GM23338 (cell line): ENCODE measurements at regions not wholly inside any gene's neighbourhood (a gene's known extent, or its start where the extent isn't known, plus 50 kb on each side); places are given as distances from the start of the nearest gene placed in this dataset.

Experiments used
- ATAC-seq: fragments of 200-7000 bp; cut with Tn5 transposase; 3 replicates; pipeline ENCODE4 v1.9.1; 2020
- DNase-seq: peaks from one replicate; pipeline ENCODE4 v3.0.0-alpha.2; 2015; ENCODE audit warnings: low spot score
- H2AFZ ChIP-seq: fragments of 200-600 bp; sonication (generic); 2 replicates; pipeline ENCODE4 v1.8.0; 2016; ENCODE audit warnings: antibody characterized with exemption, mild to moderate bottlenecking, moderate library complexity
- H3F3A ChIP-seq: fragments of 200-600 bp; sonication (generic); replicated peaks from 2 replicates; pipeline ENCODE4 v1.8.0; 2017; ENCODE audit warnings: antibody characterized with exemption, mixed run types, low read depth
- H3K27ac ChIP-seq: fragments of 200-600 bp; sonication (generic); 2 replicates; pipeline ENCODE4 v1.6.1; 2016; ENCODE audit warnings: low read depth
- H3K27me3 ChIP-seq: fragments of 200-600 bp; sonication (generic); 2 replicates; pipeline ENCODE4 v1.8.0; 2016; ENCODE audit warnings: mild to moderate bottlenecking, mixed run types, moderate library complexity; ENCODE audit not compliant: insufficient read depth
- H3K36me3 ChIP-seq: fragments of 200-600 bp; sonication (generic); 2 replicates; pipeline ENCODE4 v1.8.0; 2016; ENCODE audit warnings: mild to moderate bottlenecking; ENCODE audit not compliant: insufficient read depth
- H3K4me1 ChIP-seq: fragments of 200-600 bp; sonication (generic); 2 replicates; pipeline ENCODE4 v1.8.0; 2016; ENCODE audit warnings: mild to moderate bottlenecking, moderate library complexity; ENCODE audit not compliant: insufficient read depth
- H3K4me2 ChIP-seq: fragments of 200-600 bp; sonication (generic); 2 replicates; pipeline ENCODE4 v1.7.1; 2017; ENCODE audit warnings: mixed run types
- H3K4me3 ChIP-seq: fragments of 200-600 bp; sonication (generic); 2 replicates; pipeline ENCODE4 v1.6.1; 2016; ENCODE audit warnings: mixed run types
- H3K79me2 ChIP-seq: fragments of 200-600 bp; sonication (generic); replicated peaks from 2 replicates; pipeline ENCODE4 v1.8.0; 2017; ENCODE audit warnings: mild to moderate bottlenecking; ENCODE audit not compliant: insufficient read depth
- H3K9me2 ChIP-seq: fragments of 200-600 bp; sonication (generic); 2 replicates; pipeline ENCODE4 v1.8.0; 2017; ENCODE audit not compliant: insufficient read depth
- H4K20me1 ChIP-seq: fragments of 200-600 bp; sonication (generic); replicated peaks from 2 replicates; pipeline ENCODE4 v1.8.0; 2017; ENCODE audit warnings: mild to moderate bottlenecking; ENCODE audit not compliant: insufficient read depth
- H3K27ac Mint-ChIP-seq: 2 replicates; pipeline ENCODE4 v1.8.0; 2020; ENCODE audit warnings: inconsistent platforms, mild to moderate bottlenecking, moderate library complexity, mixed read lengths
- H3K27me3 Mint-ChIP-seq: 3 replicates; pipeline ENCODE4 v1.8.0; 2022; ENCODE audit warnings: low read depth, mild to moderate bottlenecking, moderate library complexity, mixed read lengths, inconsistent platforms; ENCODE audit not compliant: insufficient read depth, poor library complexity
- H3K36me3 Mint-ChIP-seq: 3 replicates; pipeline ENCODE4 v1.8.0; 2021; ENCODE audit warnings: low read depth, mild to moderate bottlenecking, inconsistent platforms, moderate library complexity, mixed read lengths
- H3K4me1 Mint-ChIP-seq: 3 replicates; pipeline ENCODE4 v1.8.0; 2020; ENCODE audit warnings: mild to moderate bottlenecking, inconsistent platforms, mixed read lengths
- H3K4me3 Mint-ChIP-seq: 3 replicates; pipeline ENCODE4 v1.8.0; 2021; ENCODE audit warnings: moderate library complexity, mild to moderate bottlenecking, inconsistent platforms, mixed read lengths
- H3K9me3 Mint-ChIP-seq: 3 replicates; pipeline ENCODE4 v1.8.0; 2020; ENCODE audit warnings: moderate library complexity, mild to moderate bottlenecking, inconsistent platforms, mixed read lengths
- CREB1 ChIP-seq: fragments of 250-450 bp; sonication (Bioruptor Pico); IDR thresholded peaks from 2 replicates; pipeline ENCODE4 v1.5.0; 2020; ENCODE audit warnings: low read depth, mild to moderate bottlenecking, moderate library complexity
- EZH2 ChIP-seq: fragments of 200-600 bp; sonication (generic); IDR thresholded peaks from one replicate; pipeline ENCODE4 v1.8.0; 2017; ENCODE audit warnings: antibody characterized with exemption, mild to moderate bottlenecking, low read depth; ENCODE audit not compliant: unreplicated experiment
- EZH2phosphoT487 ChIP-seq: fragments of 200-600 bp; sonication (generic); IDR thresholded peaks from one replicate; pipeline ENCODE4 v1.8.1; 2018; ENCODE audit warnings: antibody characterized with exemption; ENCODE audit not compliant: unreplicated experiment
- JUNB ChIP-seq: IDR thresholded peaks from one replicate; pipeline ENCODE4 v1.6.1; 2016; ENCODE audit warnings: antibody characterized with exemption; ENCODE audit not compliant: unreplicated experiment
- NANOG ChIP-seq: IDR thresholded peaks from 2 replicates; pipeline ENCODE4 v1.6.1; 2016; ENCODE audit warnings: antibody characterized with exemption, borderline replicate concordance
- POLR2AphosphoS5 ChIP-seq: IDR thresholded peaks from 2 replicates; pipeline ENCODE4 v1.6.1; 2016; ENCODE audit warnings: antibody characterized with exemption, low read depth
- STAT1 ChIP-seq: IDR thresholded peaks from one replicate; pipeline ENCODE4 v1.6.1; 2016; ENCODE audit warnings: antibody characterized with exemption; ENCODE audit not compliant: unreplicated experiment
- ZNF114 ChIP-seq: fragments of 250-450 bp; sonication (Bioruptor Pico); IDR thresholded peaks from 2 replicates; pipeline ENCODE4 v1.5.0; 2020; ENCODE audit warnings: mild to moderate bottlenecking, moderate library complexity
- ZNF331 ChIP-seq: fragments of 250-450 bp; sonication (Bioruptor Pico); IDR thresholded peaks from 2 replicates; pipeline ENCODE4 v1.5.0; 2020; ENCODE audit warnings: low read depth, mild to moderate bottlenecking, moderate library complexity
- TF ChIP-seq, protein P1 (sequence below): IDR thresholded peaks from one replicate; pipeline ENCODE4 v1.6.1; 2018; ENCODE audit warnings: antibody characterized with exemption; ENCODE audit not compliant: unreplicated experiment
- TF ChIP-seq, protein P2 (sequence below), 2 experiments: fragments of 200-600 bp in 1 of 2; sonication (generic) in 1 of 2; conservative IDR thresholded peaks; 2 replicates each; pipeline versions ENCODE4 v1.5.1 to v1.6.1; 2016 to 2017; ENCODE audit warnings: antibody characterized with exemption in 2 of 2, low read depth in 2 of 2, mild to moderate bottlenecking in 2 of 2, moderate library complexity in 1 of 2
- TF ChIP-seq, protein P3 (sequence below): IDR thresholded peaks from 2 replicates; pipeline ENCODE4 v1.6.1; 2016; ENCODE audit warnings: antibody characterized with exemption
- TF ChIP-seq, protein P4 (sequence below): fragments of 250-450 bp; sonication (Bioruptor Pico); IDR thresholded peaks from 2 replicates; pipeline ENCODE4 v1.5.0; 2020; ENCODE audit warnings: mild to moderate bottlenecking, moderate library complexity

DNA sequence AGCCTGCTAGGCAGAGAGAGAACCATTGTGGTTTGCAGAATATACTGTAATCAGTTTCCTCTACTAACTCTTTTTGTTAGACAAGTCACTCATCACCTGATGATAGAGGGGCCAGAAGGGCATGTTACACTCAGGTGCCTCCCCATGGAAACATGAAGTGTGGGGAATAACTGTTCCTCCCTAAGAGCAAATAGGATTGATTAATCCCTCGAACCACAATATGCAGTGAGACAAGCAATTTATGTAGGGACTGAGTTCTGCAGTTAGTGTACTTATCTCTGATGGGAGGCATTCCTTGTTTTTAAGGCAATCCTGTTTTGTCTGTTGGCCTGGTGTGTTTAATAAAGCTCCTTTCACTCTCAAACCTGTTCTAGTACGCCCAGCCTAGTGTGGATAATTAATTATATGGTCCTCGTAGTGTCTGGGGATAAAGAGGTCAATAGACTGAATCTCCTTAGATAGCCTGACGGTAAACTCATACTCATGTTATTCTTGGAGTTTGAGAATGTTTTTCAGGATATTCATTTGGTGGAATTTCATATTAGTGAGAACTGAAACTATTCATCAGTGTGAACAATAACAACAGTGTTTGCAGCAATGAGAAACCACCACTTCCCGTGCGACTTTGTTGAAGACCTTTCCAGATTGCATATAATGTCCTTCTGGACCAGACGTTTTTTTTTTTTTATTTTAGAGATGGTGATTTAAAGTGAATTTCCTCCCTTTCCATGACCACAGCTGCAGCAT is 344.8 kb upstream of the FZD8 start:
- H3K9me2 ChIP-seq: no peaks in the 10 kb centered on the region
- H3K27ac ChIP-seq: no peak overlapping the region
- no peak overlapping the region for H3K4me2 ChIP-seq
- no peaks in the 10 kb centered on the region for H4K20me1 ChIP-seq
- H2AFZ ChIP-seq: no peak overlapping the region
- H3K4me1 ChIP-seq: no peaks in the 10 kb centered on the region
- no peaks in the 10 kb centered on the region for H3F3A ChIP-seq
- Mint-ChIP-seq H3K27ac (no peak overlapping the region), H3K27me3 (no peaks in the 10 kb centered on the region), H3K4me3 (no peak overlapping the region), H3K4me1 (no peaks in the 10 kb centered on the region), H3K36me3 (no peaks in the 10 kb centered on the region), H3K9me3 (no peaks in the 10 kb centered on the region)
- H3K27me3 ChIP-seq: peaks cover 19% of the 10 kb centered on the region
- H3K79me2 ChIP-seq: no peaks in the 10 kb centered on the region
- ATAC-seq: no peak
- no peak overlapping the region for H3K4me3 ChIP-seq
- no peak for TF ChIP-seq POLR2AphosphoS5
- TF ChIP-seq, protein P1, sequence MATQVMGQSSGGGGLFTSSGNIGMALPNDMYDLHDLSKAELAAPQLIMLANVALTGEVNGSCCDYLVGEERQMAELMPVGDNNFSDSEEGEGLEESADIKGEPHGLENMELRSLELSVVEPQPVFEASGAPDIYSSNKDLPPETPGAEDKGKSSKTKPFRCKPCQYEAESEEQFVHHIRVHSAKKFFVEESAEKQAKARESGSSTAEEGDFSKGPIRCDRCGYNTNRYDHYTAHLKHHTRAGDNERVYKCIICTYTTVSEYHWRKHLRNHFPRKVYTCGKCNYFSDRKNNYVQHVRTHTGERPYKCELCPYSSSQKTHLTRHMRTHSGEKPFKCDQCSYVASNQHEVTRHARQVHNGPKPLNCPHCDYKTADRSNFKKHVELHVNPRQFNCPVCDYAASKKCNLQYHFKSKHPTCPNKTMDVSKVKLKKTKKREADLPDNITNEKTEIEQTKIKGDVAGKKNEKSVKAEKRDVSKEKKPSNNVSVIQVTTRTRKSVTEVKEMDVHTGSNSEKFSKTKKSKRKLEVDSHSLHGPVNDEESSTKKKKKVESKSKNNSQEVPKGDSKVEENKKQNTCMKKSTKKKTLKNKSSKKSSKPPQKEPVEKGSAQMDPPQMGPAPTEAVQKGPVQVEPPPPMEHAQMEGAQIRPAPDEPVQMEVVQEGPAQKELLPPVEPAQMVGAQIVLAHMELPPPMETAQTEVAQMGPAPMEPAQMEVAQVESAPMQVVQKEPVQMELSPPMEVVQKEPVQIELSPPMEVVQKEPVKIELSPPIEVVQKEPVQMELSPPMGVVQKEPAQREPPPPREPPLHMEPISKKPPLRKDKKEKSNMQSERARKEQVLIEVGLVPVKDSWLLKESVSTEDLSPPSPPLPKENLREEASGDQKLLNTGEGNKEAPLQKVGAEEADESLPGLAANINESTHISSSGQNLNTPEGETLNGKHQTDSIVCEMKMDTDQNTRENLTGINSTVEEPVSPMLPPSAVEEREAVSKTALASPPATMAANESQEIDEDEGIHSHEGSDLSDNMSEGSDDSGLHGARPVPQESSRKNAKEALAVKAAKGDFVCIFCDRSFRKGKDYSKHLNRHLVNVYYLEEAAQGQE: no peak
- TF ChIP-seq NANOG: no peak
- TF ChIP-seq EZH2: no peak
- no peak for TF ChIP-seq CREB1
- TF ChIP-seq, protein P2, sequence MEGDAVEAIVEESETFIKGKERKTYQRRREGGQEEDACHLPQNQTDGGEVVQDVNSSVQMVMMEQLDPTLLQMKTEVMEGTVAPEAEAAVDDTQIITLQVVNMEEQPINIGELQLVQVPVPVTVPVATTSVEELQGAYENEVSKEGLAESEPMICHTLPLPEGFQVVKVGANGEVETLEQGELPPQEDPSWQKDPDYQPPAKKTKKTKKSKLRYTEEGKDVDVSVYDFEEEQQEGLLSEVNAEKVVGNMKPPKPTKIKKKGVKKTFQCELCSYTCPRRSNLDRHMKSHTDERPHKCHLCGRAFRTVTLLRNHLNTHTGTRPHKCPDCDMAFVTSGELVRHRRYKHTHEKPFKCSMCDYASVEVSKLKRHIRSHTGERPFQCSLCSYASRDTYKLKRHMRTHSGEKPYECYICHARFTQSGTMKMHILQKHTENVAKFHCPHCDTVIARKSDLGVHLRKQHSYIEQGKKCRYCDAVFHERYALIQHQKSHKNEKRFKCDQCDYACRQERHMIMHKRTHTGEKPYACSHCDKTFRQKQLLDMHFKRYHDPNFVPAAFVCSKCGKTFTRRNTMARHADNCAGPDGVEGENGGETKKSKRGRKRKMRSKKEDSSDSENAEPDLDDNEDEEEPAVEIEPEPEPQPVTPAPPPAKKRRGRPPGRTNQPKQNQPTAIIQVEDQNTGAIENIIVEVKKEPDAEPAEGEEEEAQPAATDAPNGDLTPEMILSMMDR (conservative IDR thresholded peaks at IDR 0.05; ENCODE audit: low read depth in 2 of 2): no peak
- no peak for TF ChIP-seq ZNF114
- TF ChIP-seq STAT1: no peak
- TF ChIP-seq, protein P3, sequence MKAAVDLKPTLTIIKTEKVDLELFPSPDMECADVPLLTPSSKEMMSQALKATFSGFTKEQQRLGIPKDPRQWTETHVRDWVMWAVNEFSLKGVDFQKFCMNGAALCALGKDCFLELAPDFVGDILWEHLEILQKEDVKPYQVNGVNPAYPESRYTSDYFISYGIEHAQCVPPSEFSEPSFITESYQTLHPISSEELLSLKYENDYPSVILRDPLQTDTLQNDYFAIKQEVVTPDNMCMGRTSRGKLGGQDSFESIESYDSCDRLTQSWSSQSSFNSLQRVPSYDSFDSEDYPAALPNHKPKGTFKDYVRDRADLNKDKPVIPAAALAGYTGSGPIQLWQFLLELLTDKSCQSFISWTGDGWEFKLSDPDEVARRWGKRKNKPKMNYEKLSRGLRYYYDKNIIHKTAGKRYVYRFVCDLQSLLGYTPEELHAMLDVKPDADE: no peak
- no peak for TF ChIP-seq JUNB
- no peak for TF ChIP-seq ZNF331 (CRISPR knock-in tag)
- TF ChIP-seq EZH2phosphoT487: no peak
- TF ChIP-seq, protein P4, sequence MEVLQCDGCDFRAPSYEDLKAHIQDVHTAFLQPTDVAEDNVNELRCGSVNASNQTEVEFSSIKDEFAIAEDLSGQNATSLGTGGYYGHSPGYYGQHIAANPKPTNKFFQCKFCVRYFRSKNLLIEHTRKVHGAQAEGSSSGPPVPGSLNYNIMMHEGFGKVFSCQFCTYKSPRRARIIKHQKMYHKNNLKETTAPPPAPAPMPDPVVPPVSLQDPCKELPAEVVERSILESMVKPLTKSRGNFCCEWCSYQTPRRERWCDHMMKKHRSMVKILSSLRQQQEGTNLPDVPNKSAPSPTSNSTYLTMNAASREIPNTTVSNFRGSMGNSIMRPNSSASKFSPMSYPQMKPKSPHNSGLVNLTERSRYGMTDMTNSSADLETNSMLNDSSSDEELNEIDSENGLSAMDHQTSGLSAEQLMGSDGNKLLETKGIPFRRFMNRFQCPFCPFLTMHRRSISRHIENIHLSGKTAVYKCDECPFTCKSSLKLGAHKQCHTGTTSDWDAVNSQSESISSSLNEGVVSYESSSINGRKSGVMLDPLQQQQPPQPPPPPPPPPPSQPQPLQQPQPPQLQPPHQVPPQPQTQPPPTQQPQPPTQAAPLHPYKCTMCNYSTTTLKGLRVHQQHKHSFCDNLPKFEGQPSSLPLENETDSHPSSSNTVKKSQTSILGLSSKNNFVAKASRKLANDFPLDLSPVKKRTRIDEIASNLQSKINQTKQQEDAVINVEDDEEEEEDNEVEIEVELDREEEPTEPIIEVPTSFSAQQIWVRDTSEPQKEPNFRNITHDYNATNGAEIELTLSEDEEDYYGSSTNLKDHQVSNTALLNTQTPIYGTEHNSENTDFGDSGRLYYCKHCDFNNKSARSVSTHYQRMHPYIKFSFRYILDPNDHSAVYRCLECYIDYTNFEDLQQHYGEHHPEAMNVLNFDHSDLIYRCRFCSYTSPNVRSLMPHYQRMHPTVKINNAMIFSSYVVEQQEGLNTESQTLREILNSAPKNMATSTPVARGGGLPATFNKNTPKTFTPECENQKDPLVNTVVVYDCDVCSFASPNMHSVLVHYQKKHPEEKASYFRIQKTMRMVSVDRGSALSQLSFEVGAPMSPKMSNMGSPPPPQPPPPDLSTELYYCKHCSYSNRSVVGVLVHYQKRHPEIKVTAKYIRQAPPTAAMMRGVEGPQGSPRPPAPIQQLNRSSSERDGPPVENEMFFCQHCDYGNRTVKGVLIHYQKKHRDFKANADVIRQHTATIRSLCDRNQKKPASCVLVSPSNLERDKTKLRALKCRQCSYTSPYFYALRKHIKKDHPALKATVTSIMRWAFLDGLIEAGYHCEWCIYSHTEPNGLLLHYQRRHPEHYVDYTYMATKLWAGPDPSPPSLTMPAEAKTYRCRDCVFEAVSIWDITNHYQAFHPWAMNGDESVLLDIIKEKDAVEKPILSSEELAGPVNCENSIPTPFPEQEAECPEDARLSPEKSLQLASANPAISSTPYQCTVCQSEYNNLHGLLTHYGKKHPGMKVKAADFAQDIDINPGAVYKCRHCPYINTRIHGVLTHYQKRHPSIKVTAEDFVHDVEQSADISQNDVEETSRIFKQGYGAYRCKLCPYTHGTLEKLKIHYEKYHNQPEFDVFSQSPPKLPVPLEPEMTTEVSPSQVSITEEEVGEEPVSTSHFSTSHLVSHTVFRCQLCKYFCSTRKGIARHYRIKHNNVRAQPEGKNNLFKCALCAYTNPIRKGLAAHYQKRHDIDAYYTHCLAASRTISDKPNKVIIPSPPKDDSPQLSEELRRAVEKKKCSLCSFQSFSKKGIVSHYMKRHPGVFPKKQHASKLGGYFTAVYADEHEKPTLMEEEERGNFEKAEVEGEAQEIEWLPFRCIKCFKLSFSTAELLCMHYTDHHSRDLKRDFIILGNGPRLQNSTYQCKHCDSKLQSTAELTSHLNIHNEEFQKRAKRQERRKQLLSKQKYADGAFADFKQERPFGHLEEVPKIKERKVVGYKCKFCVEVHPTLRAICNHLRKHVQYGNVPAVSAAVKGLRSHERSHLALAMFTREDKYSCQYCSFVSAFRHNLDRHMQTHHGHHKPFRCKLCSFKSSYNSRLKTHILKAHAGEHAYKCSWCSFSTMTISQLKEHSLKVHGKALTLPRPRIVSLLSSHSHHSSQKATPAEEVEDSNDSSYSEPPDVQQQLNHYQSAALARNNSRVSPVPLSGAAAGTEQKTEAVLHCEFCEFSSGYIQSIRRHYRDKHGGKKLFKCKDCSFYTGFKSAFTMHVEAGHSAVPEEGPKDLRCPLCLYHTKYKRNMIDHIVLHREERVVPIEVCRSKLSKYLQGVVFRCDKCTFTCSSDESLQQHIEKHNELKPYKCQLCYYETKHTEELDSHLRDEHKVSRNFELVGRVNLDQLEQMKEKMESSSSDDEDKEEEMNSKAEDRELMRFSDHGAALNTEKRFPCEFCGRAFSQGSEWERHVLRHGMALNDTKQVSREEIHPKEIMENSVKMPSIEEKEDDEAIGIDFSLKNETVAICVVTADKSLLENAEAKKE: no peak
- no peaks in the 10 kb centered on the region for H3K36me3 ChIP-seq
- DNase-seq: no peak
